GM19467 (cell line): ENCODE measurements at regions not wholly inside any gene's neighbourhood (a gene's known extent, or its start where the extent isn't known, plus 50 kb on each side); places are given as distances from the start of the nearest gene placed in this dataset.

Experiments used
- ATAC-seq: cut with Tn5 transposase; IDR thresholded peaks from one replicate; pipeline ENCODE4 v1.9.1; 2021; ENCODE audit warnings: mild to moderate bottlenecking, moderate library complexity; ENCODE audit not compliant: unreplicated experiment

- ATAC-seq, result no peak
These were observed 167.7 kb upstream of the PDE10A start for GRCh38 chr6:165830761-165831160.

DNA sequence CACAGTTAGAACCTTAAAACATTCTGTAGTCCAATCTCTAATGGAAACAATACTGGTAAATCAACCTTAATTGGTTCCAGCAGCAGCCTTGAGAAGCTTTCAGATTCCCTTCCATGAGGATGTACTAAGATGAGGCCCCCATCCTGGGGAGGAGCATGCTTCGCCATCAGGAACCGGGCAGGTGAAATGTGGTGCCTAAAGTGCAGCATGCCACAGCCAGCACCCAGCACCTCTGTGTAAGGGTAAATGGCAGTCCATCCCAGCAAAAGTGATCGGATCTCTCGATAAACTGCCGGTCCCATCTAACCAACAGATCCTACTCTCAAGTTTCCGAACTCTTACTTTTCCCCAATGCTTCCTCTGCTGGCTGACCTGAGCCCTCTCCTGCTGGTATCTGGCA, 166.3 kb upstream of the PDE10A start:
- ATAC-seq, result no peak

DNA sequence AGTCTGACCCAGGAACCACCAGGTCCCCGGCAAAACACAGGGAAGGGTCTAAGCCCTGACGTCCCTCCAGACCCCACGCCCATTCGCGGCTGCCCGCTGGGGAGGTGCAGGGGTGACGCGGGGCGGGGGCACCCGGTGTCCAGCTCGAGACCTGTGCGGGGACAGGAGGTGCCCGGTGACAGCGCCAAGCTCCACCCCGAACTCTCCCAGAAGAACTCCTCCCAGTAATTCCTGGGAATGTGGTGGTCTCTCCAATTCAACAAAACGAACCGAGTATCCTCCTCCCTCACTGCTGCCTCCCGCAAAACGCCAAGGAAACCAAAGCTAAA, 164.1 kb upstream of the PDE10A start:
- no peak for ATAC-seq

DNA sequence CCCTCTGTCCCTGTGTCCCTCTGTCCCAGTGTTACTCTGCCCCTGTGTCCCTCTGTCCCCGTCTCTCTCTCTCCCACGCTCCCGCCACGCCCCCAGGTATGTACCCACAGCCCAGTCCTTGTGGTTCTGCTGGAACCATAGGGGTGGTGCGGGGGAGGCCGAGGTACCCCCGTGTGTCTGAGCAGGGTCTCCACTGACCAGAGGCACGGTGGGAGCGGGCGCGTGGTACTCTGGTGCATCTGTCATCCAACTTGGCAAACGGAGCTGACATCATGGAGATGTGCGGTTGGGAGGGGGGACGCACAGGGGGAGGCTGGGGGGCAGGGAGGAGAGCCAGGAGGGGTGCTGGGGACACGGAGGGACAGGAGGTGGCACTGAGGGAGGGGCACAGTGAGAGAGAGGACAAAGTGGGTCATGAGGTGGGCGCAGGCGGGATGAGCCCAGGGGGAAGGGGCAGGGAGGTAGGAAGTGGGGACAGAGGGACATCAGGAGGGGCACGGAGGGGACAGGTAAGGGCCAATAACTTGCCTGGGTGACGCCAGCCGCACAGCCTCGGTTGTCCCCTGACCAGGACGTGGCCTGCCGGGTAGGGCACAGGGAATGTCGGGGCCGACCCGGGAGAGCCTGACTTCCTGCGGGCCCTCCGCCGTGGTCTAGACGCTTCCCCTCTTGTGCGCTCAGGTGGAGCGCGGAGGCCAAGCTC, 163.6 kb upstream of the PDE10A start:
- no peak for ATAC-seq

DNA sequence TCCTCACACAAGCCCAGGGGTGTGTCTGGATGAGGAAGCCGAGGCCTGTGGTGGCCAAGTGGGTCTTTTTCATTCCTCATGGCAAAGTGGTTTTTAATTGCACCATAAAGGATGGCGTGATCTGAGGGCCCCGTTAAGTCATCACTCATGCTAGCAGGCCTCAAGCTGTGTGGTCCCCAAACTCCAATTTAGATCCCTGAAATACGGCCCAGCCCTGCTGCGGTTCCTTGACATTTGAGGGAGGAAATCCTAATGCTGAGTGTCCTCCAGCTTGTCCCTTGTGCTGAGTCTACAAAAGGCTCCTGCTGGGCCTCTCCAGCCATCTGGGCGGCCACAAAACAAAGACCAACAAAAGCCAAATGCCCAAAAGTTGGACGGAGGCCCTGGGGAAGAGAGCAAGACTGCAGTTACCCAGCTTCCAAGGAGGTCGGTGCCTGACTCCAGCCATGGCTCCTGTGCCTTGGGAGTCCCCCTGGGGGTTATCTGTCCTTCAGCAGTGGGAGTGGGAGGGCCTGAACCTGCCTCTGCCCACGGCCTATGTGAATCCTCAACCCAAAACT, 162.3 kb upstream of the PDE10A start:
- no peak for ATAC-seq

DNA sequence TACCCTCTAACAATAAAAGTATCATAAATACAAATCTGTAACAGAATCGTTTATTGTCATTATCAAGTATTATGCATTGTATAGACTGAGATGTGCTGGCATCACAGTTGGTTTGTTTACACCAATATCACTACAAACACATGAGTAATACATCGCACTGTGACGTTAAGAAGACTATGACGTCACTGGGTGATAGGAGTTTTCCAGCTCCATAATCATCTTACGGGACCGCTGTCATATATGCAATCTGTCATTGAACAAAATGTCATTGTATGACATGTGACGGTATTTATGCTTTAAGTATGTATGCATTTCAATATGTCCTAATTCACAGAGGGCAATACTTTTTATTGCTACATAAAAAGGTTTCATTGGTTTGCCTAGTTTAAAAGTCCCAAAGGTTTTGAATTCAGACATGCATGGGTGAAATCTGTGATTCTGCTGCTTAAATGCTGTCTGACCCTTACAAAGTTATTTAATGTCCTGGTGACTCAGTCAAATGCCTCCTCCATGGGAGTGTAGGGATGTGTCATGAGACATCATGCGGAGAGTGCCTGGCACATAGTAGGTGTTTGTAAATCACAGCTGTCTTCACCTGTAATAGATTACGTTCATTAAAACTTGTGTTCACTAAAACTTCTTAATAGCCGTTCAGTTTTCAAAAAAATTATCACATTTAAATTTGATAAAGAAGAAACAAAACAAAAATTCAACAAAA, 160.7 kb upstream of the PDE10A start:
- ATAC-seq, result no peak

DNA sequence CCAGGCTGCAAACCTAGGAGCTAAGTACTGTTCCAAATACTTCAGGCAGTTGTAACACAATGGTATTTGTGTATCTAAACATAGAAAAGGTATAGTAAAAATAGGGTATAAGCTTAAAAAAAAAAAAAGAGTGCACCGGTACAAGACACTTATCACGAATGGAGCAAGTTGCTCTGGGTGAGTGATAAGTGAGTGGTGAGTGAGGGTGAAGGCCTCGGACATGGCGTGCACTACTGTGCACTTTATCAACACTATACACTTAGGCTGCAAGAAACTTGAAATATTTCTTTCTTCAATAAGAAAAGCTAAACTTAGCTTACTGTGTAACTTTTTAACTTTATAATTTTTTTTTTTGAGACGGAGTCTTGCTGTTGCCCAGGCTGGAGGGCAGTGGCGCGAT, 159.5 kb upstream of the PDE10A start:
- ATAC-seq, result no peak

GRCh38 chr6:165821754-165822153, 158.7 kb upstream of the PDE10A start:
- ATAC-seq, result no peak

DNA sequence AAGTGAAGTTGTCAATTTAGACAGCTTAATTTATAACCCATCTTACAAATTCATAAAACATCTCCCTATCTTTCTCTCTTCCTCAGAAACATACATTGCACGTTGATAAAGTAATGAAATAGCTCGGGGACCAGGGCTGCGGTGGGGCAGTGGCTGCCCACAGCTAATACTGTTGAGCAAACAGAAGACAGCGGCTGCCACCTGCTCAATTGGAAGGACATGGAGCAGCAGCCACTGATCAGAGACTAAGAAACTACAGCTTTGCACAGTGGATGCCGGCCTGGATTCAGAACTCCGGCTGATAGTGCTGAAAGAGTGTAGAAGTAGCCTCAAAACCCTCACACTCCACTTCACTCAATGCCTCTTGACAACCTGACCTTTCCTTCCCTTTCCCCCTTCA, 157.9 kb upstream of the PDE10A start:
- ATAC-seq, result no peak

- ATAC-seq, result no peak
These were observed 157.4 kb upstream of the PDE10A start for GRCh38 chr6:165820407-165820806.

GRCh38 chr6:165819394-165819793, 156.4 kb upstream of the PDE10A start:
- no peak for ATAC-seq

GRCh38 chr6:165818200-165818599, 155.2 kb upstream of the PDE10A start:
- ATAC-seq, result no peak

- no peak for ATAC-seq
These were observed 154.7 kb upstream of the PDE10A start for GRCh38 chr6:165817771-165818170.

DNA sequence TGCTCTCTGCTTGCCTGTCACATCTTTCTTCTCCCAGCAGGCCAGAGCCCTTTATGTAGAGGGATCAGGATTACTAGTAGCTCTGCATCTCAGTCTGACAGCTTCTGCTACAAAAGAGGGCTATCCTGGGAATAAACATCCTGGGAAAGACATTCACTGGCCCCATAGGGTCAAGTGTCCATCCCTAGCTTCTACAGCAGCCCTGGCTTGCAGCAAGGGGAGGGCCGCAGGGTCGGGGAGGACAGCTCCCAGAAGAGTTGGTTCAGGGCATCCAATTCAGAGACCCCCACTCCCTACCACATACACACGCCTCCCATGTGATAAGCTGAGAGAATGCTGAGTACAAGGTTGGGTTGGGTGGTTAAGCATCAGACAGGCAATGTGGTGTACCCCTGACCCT, 154.1 kb upstream of the PDE10A start:
- ATAC-seq, result no peak

DNA sequence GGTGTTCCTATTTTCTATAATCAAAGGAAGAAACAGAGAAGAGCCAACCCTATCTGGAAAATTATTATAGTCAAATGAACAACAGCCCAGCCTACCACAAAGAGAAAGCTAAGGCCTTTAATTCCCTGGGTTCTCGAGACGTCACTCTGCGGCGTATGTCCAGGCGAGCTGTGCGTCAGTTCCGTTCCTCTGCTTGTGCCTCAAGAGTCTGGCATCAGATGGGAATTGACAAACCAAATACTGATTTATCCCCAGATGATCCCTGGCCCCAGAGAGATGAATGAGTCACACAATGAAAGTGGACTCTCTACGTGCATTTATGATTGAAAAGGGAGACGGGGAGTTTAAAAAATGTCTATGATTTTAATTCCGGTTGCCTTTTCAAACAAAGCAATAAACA, 151.6 kb upstream of the PDE10A start:
- no peak for ATAC-seq

DNA sequence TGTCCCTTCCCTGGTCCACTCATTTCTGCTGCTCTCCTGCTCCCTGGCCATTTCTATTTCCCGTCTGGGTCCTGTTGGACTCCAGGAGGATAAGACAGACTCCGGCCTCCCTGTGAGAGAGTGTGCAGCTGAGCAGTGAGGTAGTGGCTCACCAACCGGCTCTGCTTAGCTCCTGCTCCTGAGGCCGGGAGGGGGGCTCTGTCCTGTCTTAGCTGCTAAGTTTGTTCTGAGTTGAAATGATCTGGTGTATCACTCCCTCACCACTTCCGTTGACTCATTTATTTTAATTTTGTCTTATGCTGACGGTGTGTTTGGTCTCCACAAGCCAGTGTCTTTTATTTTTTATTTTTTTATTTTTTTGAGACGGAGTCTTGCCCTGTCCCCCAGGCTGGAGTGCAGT, 148.5 kb upstream of the PDE10A start:
- ATAC-seq, result no peak

DNA sequence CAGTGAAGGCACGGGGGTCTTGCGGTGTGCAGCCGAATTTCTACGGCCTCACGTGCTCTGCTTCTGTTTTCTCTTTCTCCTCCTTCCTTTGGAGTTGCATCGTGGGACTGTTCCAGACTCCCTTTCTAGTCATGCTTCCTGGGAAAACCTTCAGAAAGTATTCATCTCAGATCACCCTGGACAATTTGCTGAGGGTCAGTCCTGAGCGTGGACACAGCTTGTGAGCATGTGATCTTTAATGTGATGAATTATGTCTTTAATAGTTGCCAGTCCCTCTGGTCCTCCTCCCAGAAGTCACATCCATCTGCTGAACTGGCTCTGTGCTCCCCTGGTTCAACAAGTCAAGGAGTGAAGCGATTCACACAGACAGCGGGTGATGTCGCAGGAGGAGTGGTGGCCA, 145.0 kb upstream of the PDE10A start:
- ATAC-seq, result no peak

- ATAC-seq, result no peak
These were observed 144.4 kb upstream of the PDE10A start for GRCh38 chr6:165807249-165807960.

- no peak for ATAC-seq
These were observed 143.2 kb upstream of the PDE10A start for GRCh38 chr6:165806126-165806810.

DNA sequence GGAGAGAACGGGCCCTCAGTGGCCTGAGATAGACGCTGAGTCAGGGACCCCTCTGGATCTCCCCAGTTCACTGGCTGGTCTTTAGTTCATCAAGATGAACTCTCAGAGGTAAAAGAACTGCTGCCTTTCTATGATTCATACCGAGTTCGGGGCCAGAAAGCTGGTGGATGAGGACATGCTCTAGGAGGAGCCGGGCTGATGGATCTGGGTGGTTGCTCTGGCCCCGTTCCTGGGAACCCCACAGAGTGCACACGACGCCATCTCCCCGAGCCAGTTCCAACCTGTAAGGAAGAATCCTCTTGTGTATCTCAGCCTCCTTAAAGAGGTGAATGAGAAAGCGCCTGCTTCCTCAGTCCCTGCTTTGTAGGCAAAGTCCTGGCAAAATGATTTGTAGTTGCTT, 142.6 kb upstream of the PDE10A start:
- no peak for ATAC-seq

DNA sequence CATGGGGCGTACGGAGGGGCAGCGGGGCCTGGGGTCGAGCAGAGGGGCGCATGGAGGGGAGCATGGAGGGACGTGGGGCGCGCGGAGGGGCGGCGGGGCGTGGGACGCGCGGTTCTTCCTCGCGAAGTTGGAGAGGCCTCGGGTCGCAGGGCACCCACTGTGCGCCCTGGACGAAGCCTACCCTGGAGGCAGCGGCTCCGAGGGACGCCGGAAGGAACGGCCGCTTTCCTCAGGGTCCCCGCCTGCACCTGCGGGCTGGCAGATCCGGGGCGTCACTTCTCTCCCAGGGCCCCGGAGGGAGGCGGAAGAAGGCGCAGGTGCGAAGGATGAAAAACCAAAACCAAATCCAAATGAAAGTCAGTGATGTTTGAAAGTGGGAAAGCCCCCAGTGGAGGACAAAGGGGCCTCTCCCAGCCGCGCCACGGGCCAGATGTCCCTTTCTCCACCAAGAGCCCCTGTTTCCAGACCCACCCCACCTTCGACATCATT, 142.1 kb upstream of the PDE10A start:
- ATAC-seq, result no peak
